ENCODE measurements at regions not wholly inside any gene's neighbourhood (a gene's known extent, or its start where the extent isn't known, plus 50 kb on each side); places are given as distances from the start of the nearest gene placed in this dataset.

DNA sequence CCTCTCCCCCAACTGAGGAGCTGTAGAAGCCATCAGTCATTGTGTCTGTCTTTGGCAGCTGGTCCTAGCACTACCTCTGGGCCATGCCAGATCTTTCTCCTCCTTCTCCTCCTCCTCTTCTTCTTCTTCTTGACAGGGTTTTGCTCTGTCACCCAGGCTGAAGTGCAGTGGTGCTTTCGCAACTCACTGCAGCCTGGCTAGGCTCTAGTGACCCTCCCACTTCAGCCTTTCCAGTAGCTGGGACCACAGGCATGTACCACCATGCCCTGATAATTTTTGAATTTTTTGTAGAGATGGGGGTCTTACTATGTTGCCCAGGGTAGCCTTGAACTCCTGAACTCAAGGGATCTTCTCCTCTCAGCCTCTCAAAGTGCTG, 50.1 kb upstream of the SHANK2 start:
- no peaks in the 10 kb centered on the region for H3K27me3 ChIP-seq (ENCODE audit: insufficient read depth, low read length)
- H3K9ac ChIP-seq (ENCODE audit: low read length), result no peak overlapping the region
- no peak for TF ChIP-seq EZH2 (IDR thresholded peaks at IDR 0.05; ENCODE audit: borderline replicate concordance, low read length)
- TF ChIP-seq, protein P1, sequence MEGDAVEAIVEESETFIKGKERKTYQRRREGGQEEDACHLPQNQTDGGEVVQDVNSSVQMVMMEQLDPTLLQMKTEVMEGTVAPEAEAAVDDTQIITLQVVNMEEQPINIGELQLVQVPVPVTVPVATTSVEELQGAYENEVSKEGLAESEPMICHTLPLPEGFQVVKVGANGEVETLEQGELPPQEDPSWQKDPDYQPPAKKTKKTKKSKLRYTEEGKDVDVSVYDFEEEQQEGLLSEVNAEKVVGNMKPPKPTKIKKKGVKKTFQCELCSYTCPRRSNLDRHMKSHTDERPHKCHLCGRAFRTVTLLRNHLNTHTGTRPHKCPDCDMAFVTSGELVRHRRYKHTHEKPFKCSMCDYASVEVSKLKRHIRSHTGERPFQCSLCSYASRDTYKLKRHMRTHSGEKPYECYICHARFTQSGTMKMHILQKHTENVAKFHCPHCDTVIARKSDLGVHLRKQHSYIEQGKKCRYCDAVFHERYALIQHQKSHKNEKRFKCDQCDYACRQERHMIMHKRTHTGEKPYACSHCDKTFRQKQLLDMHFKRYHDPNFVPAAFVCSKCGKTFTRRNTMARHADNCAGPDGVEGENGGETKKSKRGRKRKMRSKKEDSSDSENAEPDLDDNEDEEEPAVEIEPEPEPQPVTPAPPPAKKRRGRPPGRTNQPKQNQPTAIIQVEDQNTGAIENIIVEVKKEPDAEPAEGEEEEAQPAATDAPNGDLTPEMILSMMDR (IDR thresholded peaks at IDR 0.05; ENCODE audit: low read length), result no peak
- no peaks in the 10 kb centered on the region for H3K36me3 ChIP-seq (ENCODE audit: insufficient read depth, low read length)
- no peak overlapping the region for H3K27ac ChIP-seq (ENCODE audit: low read depth, low read length, poor library complexity, severe bottlenecking)
- H3K4me3 ChIP-seq (ENCODE audit: low read depth, low read length, poor library complexity, severe bottlenecking), result no peak overlapping the region
- H3F3A ChIP-seq (ENCODE audit: insufficient read depth, low read length), result no peaks in the 10 kb centered on the region
- no peaks in the 10 kb centered on the region for H4K20me1 ChIP-seq (ENCODE audit: insufficient read depth, low read length)
- no peaks in the 10 kb centered on the region for H3K9me2 ChIP-seq (ENCODE audit: low read depth, low read length)
- H3K4me2 ChIP-seq (ENCODE audit: low read length), result no peak overlapping the region
- H2AFZ ChIP-seq (ENCODE audit: low read length), result no peak overlapping the region
- no peaks in the 10 kb centered on the region for H3K9me3 ChIP-seq (ENCODE audit: low read length)
- no peaks in the 10 kb centered on the region for H3K79me2 ChIP-seq (ENCODE audit: insufficient read depth, low read length)
- H3K4me1 ChIP-seq (ENCODE audit: insufficient read depth, low read length, severe bottlenecking), result no peaks in the 10 kb centered on the region
